CD4-positive, CD25-positive, alpha-beta regulatory T cell (primary cell): ENCODE measurements at regions not wholly inside any gene's neighbourhood (a gene's known extent, or its start where the extent isn't known, plus 50 kb on each side); places are given as distances from the start of the nearest gene placed in this dataset.

Experiments used
- ATAC-seq, 2 donors: fragments of 150-1000 bp; cut with Tn5 transposase; one replicate each; pipeline ENCODE4 v1.10.0; 2021; ENCODE audit warnings: low read depth in 2 of 2, moderate number of reproducible peaks in 2 of 2, moderate library complexity in 1 of 2
- DNase-seq, 3 donors: peaks; one replicate each; pipeline versions ENCODE4 v3.0.0 to v3.0.0-alpha.2; 2012 to 2022; ENCODE audit warnings: mixed read lengths in 1 of 3
- H3K27ac ChIP-seq: one replicate; pipeline ENCODE4 v1.7.0; 2013; ENCODE audit warnings: mild to moderate bottlenecking, low read length; ENCODE audit not compliant: insufficient read depth, poor library complexity, severe bottlenecking
- H3K27me3 ChIP-seq: one replicate; pipeline ENCODE4 v1.7.0; 2013; ENCODE audit warnings: low read length; ENCODE audit not compliant: control insufficient read depth, insufficient read depth
- H3K36me3 ChIP-seq: one replicate; pipeline ENCODE4 v1.7.0; 2013; ENCODE audit warnings: mild to moderate bottlenecking, low read length, moderate library complexity; ENCODE audit not compliant: control insufficient read depth, insufficient read depth
- H3K4me1 ChIP-seq: 2 replicates; pipeline ENCODE4 v1.7.0; 2013; ENCODE audit warnings: mild to moderate bottlenecking, low read length; ENCODE audit not compliant: insufficient read depth, control insufficient read depth, poor library complexity, severe bottlenecking
- H3K4me3 ChIP-seq: one replicate; pipeline ENCODE4 v1.7.0; 2013; ENCODE audit warnings: low read depth, mild to moderate bottlenecking, low read length, moderate library complexity
- H3K9me3 ChIP-seq, 2 experiments: 1 replicate in 1 of 2; 2 replicates in 1 of 2; pipeline ENCODE4 v1.7.0; 2013; ENCODE audit warnings: low read length in 2 of 2, mild to moderate bottlenecking in 1 of 2, moderate library complexity in 1 of 2; ENCODE audit not compliant: control insufficient read depth in 2 of 2
- H3K27ac Mint-ChIP-seq, 3 donors: one replicate each; pipeline ENCODE4 v1.8.0; 2020 to 2022; ENCODE audit warnings: mild to moderate bottlenecking in 3 of 3, mixed read lengths in 3 of 3, moderate library complexity in 2 of 3
- H3K27me3 Mint-ChIP-seq: one replicate; pipeline ENCODE4 v1.8.0; 2022; ENCODE audit warnings: mild to moderate bottlenecking, mixed read lengths
- H3K36me3 Mint-ChIP-seq: one replicate; pipeline ENCODE4 v1.8.0; 2020; ENCODE audit warnings: mixed read lengths
- H3K4me1 Mint-ChIP-seq, 4 donors: one replicate each; pipeline ENCODE4 v1.8.0; 2020 to 2022; ENCODE audit warnings: mixed read lengths in 4 of 4, mild to moderate bottlenecking in 1 of 4
- H3K4me3 Mint-ChIP-seq, 4 donors: one replicate each; pipeline ENCODE4 v1.8.0; 2020 to 2022; ENCODE audit warnings: mild to moderate bottlenecking in 4 of 4, mixed read lengths in 4 of 4, moderate library complexity in 3 of 4
- H3K9me3 Mint-ChIP-seq, 7 donors: one replicate each; pipeline ENCODE4 v1.8.0; 2020 to 2022; ENCODE audit warnings: mixed read lengths in 7 of 7, mild to moderate bottlenecking in 3 of 7, moderate library complexity in 2 of 7

DNA sequence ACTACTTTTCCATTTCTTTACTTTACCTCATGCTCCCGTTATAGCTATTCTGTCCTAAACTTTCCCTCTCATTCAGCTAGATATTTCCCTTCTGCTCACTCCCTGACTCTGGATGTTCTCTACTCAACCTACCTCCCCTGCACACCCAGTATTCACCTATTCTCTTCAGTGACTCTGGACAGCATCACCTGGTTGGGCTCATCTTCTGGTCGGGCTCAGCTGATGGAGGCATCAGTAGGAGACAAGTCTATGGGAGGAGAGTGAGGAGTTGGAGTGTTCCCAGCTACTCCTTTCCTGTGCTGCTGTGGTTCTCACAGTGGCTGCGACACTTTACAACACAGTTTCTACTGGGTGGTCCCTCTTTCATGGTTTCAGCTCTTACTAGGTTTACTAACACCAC lies 493.9 kb downstream of the DMAC1 start:
- no peaks in the 10 kb centered on the region for H3K36me3 Mint-ChIP-seq
- no peaks in the 10 kb centered on the region for H3K4me1 Mint-ChIP-seq
- no peak overlapping the region for H3K27ac ChIP-seq
- peaks cover 5 to 25% (median 9%) of the 10 kb centered on the region in 7 donors for H3K9me3 Mint-ChIP-seq
- ATAC-seq (no peak), DNase-seq (no peak)
- H3K27me3 Mint-ChIP-seq = peaks cover 11% of the 10 kb centered on the region
- H3K4me3 ChIP-seq = no peak overlapping the region
- peaks cover 0 to 13% of the 10 kb centered on the region in 2 experiments for H3K9me3 ChIP-seq
- H3K4me3 Mint-ChIP-seq = no peak overlapping the region
- no peak overlapping the region for H3K27ac Mint-ChIP-seq
- no peaks in the 10 kb centered on the region for H3K36me3 ChIP-seq
- no peaks in the 10 kb centered on the region for H3K27me3 ChIP-seq
- H3K4me1 ChIP-seq = no peaks in the 10 kb centered on the region

DNA sequence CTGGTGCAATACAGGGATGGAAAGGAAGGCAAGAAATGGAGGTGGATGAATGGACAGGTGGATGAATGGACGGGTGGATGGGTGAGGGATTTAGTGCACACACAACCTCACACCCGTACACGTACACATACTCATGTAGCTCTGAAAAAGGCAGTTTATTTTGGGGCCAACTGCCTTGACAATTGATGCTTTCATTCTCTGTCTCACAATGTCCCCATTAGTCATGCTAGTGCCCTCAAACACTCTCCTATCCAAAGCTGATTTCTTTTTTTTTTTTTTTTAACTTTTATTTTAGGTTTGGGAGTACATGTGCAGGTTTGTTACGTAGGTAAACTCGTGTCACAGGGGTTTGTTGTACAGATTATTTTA lies 495.0 kb downstream of the DMAC1 start:
- ATAC-seq = no peak
- no peaks in the 10 kb centered on the region for H3K4me1 ChIP-seq

GRCh38 chr9:7303907-7304626 lies 495.5 kb downstream of the DMAC1 start:
- Mint-ChIP-seq H3K4me1 (no peaks in the 10 kb centered on the region), H3K27me3 (peaks cover 11% of the 10 kb centered on the region), H3K36me3 (no peaks in the 10 kb centered on the region), H3K4me3 (no peak overlapping the region), H3K9me3 (peaks cover 0 to 11% (median 6%) of the 10 kb centered on the region in 7 donors), H3K27ac (no peak overlapping the region)
- H3K27me3 ChIP-seq = no peaks in the 10 kb centered on the region
- H3K4me1 ChIP-seq = no peaks in the 10 kb centered on the region
- no peaks in the 10 kb centered on the region for H3K36me3 ChIP-seq
- DNase-seq (no peak), ATAC-seq (no peak)
- no peak overlapping the region for H3K27ac ChIP-seq
- H3K9me3 ChIP-seq = no peaks in the 10 kb centered on the region
- no peak overlapping the region for H3K4me3 ChIP-seq

More for the DNA sequence above, 495.0 kb downstream of the DMAC1 start:
- DNase-seq = no peak
- H3K4me3 Mint-ChIP-seq = no peak overlapping the region
- no peak overlapping the region for H3K27ac Mint-ChIP-seq
- Histone ChIP-seq H3K36me3 (no peaks in the 10 kb centered on the region), H3K9me3 (peaks cover 0 to 3% of the 10 kb centered on the region in 2 experiments), H3K27ac (no peak overlapping the region), H3K27me3 (no peaks in the 10 kb centered on the region), H3K4me3 (no peak overlapping the region)
- H3K4me1 Mint-ChIP-seq = no peaks in the 10 kb centered on the region
- H3K27me3 Mint-ChIP-seq = peaks cover 11% of the 10 kb centered on the region
- peaks cover 3 to 14% (median 6%) of the 10 kb centered on the region in 7 donors for H3K9me3 Mint-ChIP-seq
- no peaks in the 10 kb centered on the region for H3K36me3 Mint-ChIP-seq

DNA sequence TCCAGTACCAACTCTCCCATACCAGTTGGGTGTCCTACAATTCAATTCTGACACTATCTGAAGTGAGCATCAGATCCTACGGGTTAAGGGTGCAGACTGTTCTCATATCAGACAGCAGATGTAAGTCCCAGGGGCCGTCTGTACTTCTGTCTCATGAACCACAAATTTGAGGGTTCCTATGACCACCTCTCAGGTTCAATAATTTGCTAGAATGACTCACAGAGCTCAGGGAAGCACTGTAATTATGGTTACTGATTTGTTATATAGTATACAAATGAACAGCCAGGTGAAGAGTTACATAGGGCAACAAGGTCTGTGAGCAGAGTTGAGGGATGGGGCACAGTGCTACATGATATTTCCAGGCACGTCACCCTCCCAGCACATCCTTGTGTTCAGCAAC lies 499.1 kb downstream of the DMAC1 start:
- no peak for DNase-seq
- Histone ChIP-seq H3K4me3 (no peak overlapping the region), H3K27ac (no peak overlapping the region), H3K36me3 (no peaks in the 10 kb centered on the region), H3K9me3 (no peaks in the 10 kb centered on the region), H3K4me1 (no peaks in the 10 kb centered on the region), H3K27me3 (no peaks in the 10 kb centered on the region)
- no peak for ATAC-seq
- Mint-ChIP-seq H3K27ac (no peak overlapping the region), H3K36me3 (no peaks in the 10 kb centered on the region), H3K4me1 (peaks cover 0 to 8% (median 0%) of the 10 kb centered on the region in 4 donors), H3K4me3 (no peak overlapping the region), H3K27me3 (peaks cover 15% of the 10 kb centered on the region), H3K9me3 (peaks cover 0 to 10% (median 0%) of the 10 kb centered on the region in 7 donors)

DNA sequence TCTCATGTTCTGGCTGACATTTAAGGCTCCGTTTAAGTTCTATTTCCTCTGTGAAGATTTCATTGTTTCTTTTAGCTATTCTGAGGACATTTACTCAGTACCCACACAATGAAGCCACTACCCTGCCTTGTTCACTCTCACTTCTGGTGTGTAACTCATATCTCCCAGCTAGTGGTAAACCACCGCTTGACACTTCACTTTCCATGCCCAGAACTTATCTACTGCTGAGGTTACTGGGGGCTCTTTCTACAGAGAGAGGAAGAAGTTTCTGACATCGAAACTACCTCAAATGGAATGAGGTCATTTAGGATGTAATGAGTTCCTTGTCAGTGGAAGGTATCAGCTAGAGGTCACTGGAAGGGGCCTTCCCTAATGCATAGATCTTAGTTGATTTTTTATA lies 501.5 kb downstream of the DMAC1 start:
- H3K4me3 Mint-ChIP-seq = no peak overlapping the region
- Histone ChIP-seq H3K27me3 (no peaks in the 10 kb centered on the region), H3K36me3 (no peaks in the 10 kb centered on the region), H3K9me3 (no peaks in the 10 kb centered on the region), H3K4me1 (no peaks in the 10 kb centered on the region), H3K4me3 (no peak overlapping the region), H3K27ac (no peak overlapping the region)
- peak in 1 of 3 donors; percentile 22 for DNase-seq
- peaks cover 0 to 6% (median 0%) of the 10 kb centered on the region in 7 donors for H3K9me3 Mint-ChIP-seq
- peaks cover 0 to 8% (median 0%) of the 10 kb centered on the region in 4 donors for H3K4me1 Mint-ChIP-seq
- no peak overlapping the region for H3K27ac Mint-ChIP-seq
- H3K36me3 Mint-ChIP-seq = no peaks in the 10 kb centered on the region
- H3K27me3 Mint-ChIP-seq = peaks cover 14% of the 10 kb centered on the region
- ATAC-seq = peak in 1 of 2 donors; percentile 31

- DNase-seq = no peak
- H3K4me3 ChIP-seq = no peak overlapping the region
- Mint-ChIP-seq H3K36me3 (no peaks in the 10 kb centered on the region), H3K27ac (no peak overlapping the region), H3K4me1 (peaks cover 0 to 8% (median 0%) of the 10 kb centered on the region in 4 donors), H3K9me3 (peaks cover 0 to 6% (median 0%) of the 10 kb centered on the region in 7 donors), H3K4me3 (no peak overlapping the region), H3K27me3 (peaks cover 8% of the 10 kb centered on the region)
- H3K27me3 ChIP-seq = no peaks in the 10 kb centered on the region
- no peaks in the 10 kb centered on the region for H3K9me3 ChIP-seq
- H3K36me3 ChIP-seq = no peaks in the 10 kb centered on the region
- H3K4me1 ChIP-seq = no peaks in the 10 kb centered on the region
- H3K27ac ChIP-seq = no peak overlapping the region
- no peak for ATAC-seq
Measured at GRCh38 chr9:7297521-7297920, 502.1 kb downstream of the DMAC1 start.

DNA sequence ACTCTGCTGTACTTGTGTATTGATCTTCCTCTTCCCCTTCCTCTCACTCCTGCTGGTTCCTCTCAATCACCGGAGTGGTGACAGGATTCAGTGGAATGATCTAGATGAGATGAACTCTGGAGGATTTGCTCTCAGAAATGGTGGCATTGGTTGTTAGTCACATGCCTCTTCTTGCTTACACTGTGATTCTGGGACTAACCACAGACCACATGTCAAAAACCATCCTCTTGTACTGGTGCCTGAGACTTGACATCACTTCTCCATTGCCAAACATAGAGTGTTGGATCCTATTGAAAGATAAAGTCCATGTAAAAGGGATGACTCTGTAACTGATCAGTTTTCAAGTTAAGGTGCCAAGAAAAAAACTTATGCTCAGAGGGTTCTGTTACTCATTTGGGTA lies 506.5 kb downstream of the DMAC1 start:
- Histone ChIP-seq H3K27ac (no peak overlapping the region), H3K9me3 (no peaks in the 10 kb centered on the region), H3K27me3 (no peaks in the 10 kb centered on the region), H3K4me3 (no peak overlapping the region), H3K4me1 (no peaks in the 10 kb centered on the region), H3K36me3 (no peaks in the 10 kb centered on the region)
- DNase-seq (no peak), ATAC-seq (no peak)
- no peak overlapping the region for H3K27ac Mint-ChIP-seq
- no peaks in the 10 kb centered on the region for H3K36me3 Mint-ChIP-seq
- H3K27me3 Mint-ChIP-seq = peaks cover 8% of the 10 kb centered on the region
- H3K4me3 Mint-ChIP-seq = no peak overlapping the region
- H3K9me3 Mint-ChIP-seq = peaks cover 0 to 7% (median 0%) of the 10 kb centered on the region in 7 donors
- H3K4me1 Mint-ChIP-seq = peaks cover 0 to 7% (median 0%) of the 10 kb centered on the region in 4 donors

- no peak overlapping the region for H3K27ac ChIP-seq
- no peak overlapping the region for H3K4me3 ChIP-seq
- ATAC-seq (no peak), DNase-seq (no peak)
- no peaks in the 10 kb centered on the region for H3K36me3 ChIP-seq
- Mint-ChIP-seq H3K4me3 (no peak overlapping the region), H3K27ac (no peak overlapping the region), H3K36me3 (no peaks in the 10 kb centered on the region), H3K27me3 (peaks cover 10% of the 10 kb centered on the region), H3K9me3 (peaks cover 0 to 3% (median 0%) of the 10 kb centered on the region in 7 donors), H3K4me1 (no peaks in the 10 kb centered on the region)
- H3K4me1 ChIP-seq = no peaks in the 10 kb centered on the region
- no peaks in the 10 kb centered on the region for H3K27me3 ChIP-seq
- H3K9me3 ChIP-seq = no peaks in the 10 kb centered on the region
Measured at GRCh38 chr9:7289773-7290172, 509.8 kb downstream of the DMAC1 start.
